Right lobe of liver (tissue), 6 donors: ENCODE measurements at regions not wholly inside any gene's neighbourhood (a gene's known extent, or its start where the extent isn't known, plus 50 kb on each side); places are given as distances from the start of the nearest gene placed in this dataset.

ENCODE experiments used
- ATAC-seq, 4 donors: fragments of 200-7000 bp; cut with Tn5 transposase; one replicate each; pipeline ENCODE4 v1.9.1; 2020; ENCODE audit warnings: mild to moderate bottlenecking in 4 of 4, moderate library complexity in 4 of 4
- DNase-seq, 3 donors: peaks; one replicate each; pipeline ENCODE4 v3.0.0-alpha.2; 2020
- H3K27ac ChIP-seq, 3 donors: fragments of 200-600 bp; one replicate each; pipeline ENCODE4 v1.8.0; 2022
- H3K27me3 ChIP-seq, 2 donors: fragments of 200-600 bp; one replicate each; pipeline ENCODE4 v1.8.0; 2022
- H3K36me3 ChIP-seq, 4 donors: fragments of 200-600 bp; sonication (generic) in 1 of 4; one replicate each; pipeline versions ENCODE4 v1.5.1 to v1.8.0; 2017 to 2022; ENCODE audit warnings: control low read depth in 1 of 4
- H3K4me1 ChIP-seq, 4 donors: fragments of 200-600 bp; sonication (generic) in 1 of 4; one replicate each; pipeline versions ENCODE4 v1.5.1 to v1.8.0; 2017 to 2022; ENCODE audit warnings: control low read depth in 1 of 4
- H3K4me3 ChIP-seq, 3 donors: fragments of 200-600 bp; one replicate each; pipeline ENCODE4 v1.8.0; 2022
- H3K9me3 ChIP-seq, 4 donors: fragments of 200-600 bp; sonication (generic) in 1 of 4; one replicate each; pipeline versions ENCODE4 v1.5.1 to v1.8.0; 2017 to 2022; ENCODE audit warnings: control low read depth in 1 of 4
- CTCF ChIP-seq, 4 donors: fragments of 200-600 bp in 3 of 4; fragments of 450-650 bp in 1 of 4; IDR thresholded peaks; one replicate each; pipeline versions ENCODE4 v1.5.1 to v1.8.0; 2016 to 2022; ENCODE audit warnings: antibody characterized with exemption in 4 of 4, mild to moderate bottlenecking in 2 of 4
- POLR2A ChIP-seq: fragments of 450-650 bp; IDR thresholded peaks from one replicate; pipeline ENCODE4 v1.6.1; 2017; ENCODE audit warnings: antibody characterized with exemption, mild to moderate bottlenecking
- WGBS: methylation state at CpG from one replicate; pipeline ENCODE4 v1.1.6; 2018; ENCODE audit warnings: low coverage, low lambda C conversion rate; ENCODE audit not compliant: insufficient coverage; ENCODE audit errors: missing lambda C conversion rate; 5-methylcytosine and 5-hydroxymethylcytosine counted together
- intact Hi-C, 2 donors: fragments of 100-400 bp; cut with DNase I; formaldehyde crosslinking; loops; one replicate each; pipeline versions ENCODE4 v1.11.2 to v1.14.1; 2022
- donor health status: DM: no; HTN: yes; CAD: no.
- donor health status: DM: no; HTN: no; CAD: no.
- donor health status: DM: no; HTN: no; CAD: no.
- donor health status: DM: no; HTN: yes; CAD: no.
- donor health status: DM: no; HTN: yes; CAD: no.

DNA sequence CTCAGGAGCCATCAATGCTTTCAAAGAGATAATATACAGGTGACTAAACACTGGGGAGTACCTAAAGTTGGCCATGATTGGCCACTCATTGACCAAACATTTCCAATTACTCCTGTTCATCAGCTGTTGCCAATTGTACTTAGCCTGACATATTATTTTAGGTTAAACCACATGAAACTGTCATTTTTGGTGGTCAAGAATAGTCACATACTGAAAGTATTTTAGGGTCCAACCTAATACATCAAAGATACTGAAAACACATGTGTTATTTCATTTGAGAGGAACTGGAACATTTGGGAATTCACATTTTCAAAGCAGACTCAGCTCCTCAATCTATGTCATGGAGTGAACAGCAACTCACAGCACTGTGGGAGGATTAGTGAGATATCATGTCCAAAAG is 63.9 kb upstream of the KCNA5 start:
- no peak overlapping the region for H3K27ac ChIP-seq
- no peak overlapping the region for H3K4me3 ChIP-seq
- no peaks in the 10 kb centered on the region for H3K9me3 ChIP-seq
- no peaks in the 10 kb centered on the region for H3K27me3 ChIP-seq
- intact Hi-C loops = no loop called here
- TF ChIP-seq CTCF (IDR thresholded peaks at IDR 0.05) (no peak), POLR2A (no peak)
- no peaks in the 10 kb centered on the region for H3K4me1 ChIP-seq
- DNase-seq (no peak), ATAC-seq (no peak)
- H3K36me3 ChIP-seq = no peaks in the 10 kb centered on the region

GRCh38 chr12:4984344-4984743 is 59.3 kb upstream of the KCNA5 start:
- no peaks in the 10 kb centered on the region for H3K27me3 ChIP-seq
- H3K4me1 ChIP-seq = no peaks in the 10 kb centered on the region
- no peak for TF ChIP-seq CTCF (IDR thresholded peaks at IDR 0.05)
- TF ChIP-seq POLR2A = no peak
- ATAC-seq = no peak
- DNase-seq = no peak
- no peak overlapping the region for H3K4me3 ChIP-seq
- intact Hi-C loops = no loop called here
- WGBS = 58% methylated on average over 2 of the region's 2 CpGs
- no peak overlapping the region for H3K27ac ChIP-seq
- H3K9me3 ChIP-seq = no peaks in the 10 kb centered on the region
- H3K36me3 ChIP-seq = no peaks in the 10 kb centered on the region

DNA sequence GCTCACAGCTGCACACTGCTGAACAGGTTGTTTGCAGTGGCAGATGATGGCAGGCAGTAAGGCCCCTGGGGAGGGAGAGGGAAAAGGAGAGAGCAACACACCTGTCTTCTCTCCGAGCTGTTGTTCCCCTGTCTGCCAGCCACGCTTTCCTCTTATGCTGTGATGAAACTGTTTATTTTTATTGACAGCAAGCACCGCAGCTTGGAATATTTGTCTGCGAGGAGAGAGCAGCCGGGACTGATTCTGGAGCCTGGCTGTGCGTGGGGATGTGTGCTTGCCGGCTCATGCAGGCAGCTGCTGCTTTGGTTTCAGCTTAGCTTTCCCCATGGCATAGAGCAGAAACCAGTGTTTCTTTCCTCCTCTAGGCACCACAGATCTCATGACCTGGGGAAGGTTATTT is 58.7 kb upstream of the KCNA5 start:
- intact Hi-C loops = no loop called here
- H3K36me3 ChIP-seq = no peaks in the 10 kb centered on the region
- H3K27ac ChIP-seq = no peak overlapping the region
- no peak overlapping the region for H3K4me3 ChIP-seq
- WGBS = 56% methylated on average over 6 of the region's 7 CpGs
- H3K9me3 ChIP-seq = no peaks in the 10 kb centered on the region
- ATAC-seq (no peak), DNase-seq (no peak)
- H3K4me1 ChIP-seq = no peaks in the 10 kb centered on the region
- no peaks in the 10 kb centered on the region for H3K27me3 ChIP-seq
- TF ChIP-seq POLR2A (no peak), CTCF (IDR thresholded peaks at IDR 0.05) (no peak)

GRCh38 chr12:4985820-4986219 is 57.9 kb upstream of the KCNA5 start:
- H3K4me3 ChIP-seq = no peak overlapping the region
- intact Hi-C loops = no loop called here
- no peaks in the 10 kb centered on the region for H3K9me3 ChIP-seq
- H3K27ac ChIP-seq = no peak overlapping the region
- TF ChIP-seq POLR2A (no peak), CTCF (IDR thresholded peaks at IDR 0.05) (no peak)
- no peaks in the 10 kb centered on the region for H3K27me3 ChIP-seq
- no peak for DNase-seq
- no peaks in the 10 kb centered on the region for H3K36me3 ChIP-seq
- no peaks in the 10 kb centered on the region for H3K4me1 ChIP-seq
- WGBS = 35% methylated on average over 3 of the region's 6 CpGs
- no peak for ATAC-seq
